ENCODE measurements at regions not wholly inside any gene's neighbourhood (a gene's known extent, or its start where the extent isn't known, plus 50 kb on each side); places are given as distances from the start of the nearest gene placed in this dataset.

DNA sequence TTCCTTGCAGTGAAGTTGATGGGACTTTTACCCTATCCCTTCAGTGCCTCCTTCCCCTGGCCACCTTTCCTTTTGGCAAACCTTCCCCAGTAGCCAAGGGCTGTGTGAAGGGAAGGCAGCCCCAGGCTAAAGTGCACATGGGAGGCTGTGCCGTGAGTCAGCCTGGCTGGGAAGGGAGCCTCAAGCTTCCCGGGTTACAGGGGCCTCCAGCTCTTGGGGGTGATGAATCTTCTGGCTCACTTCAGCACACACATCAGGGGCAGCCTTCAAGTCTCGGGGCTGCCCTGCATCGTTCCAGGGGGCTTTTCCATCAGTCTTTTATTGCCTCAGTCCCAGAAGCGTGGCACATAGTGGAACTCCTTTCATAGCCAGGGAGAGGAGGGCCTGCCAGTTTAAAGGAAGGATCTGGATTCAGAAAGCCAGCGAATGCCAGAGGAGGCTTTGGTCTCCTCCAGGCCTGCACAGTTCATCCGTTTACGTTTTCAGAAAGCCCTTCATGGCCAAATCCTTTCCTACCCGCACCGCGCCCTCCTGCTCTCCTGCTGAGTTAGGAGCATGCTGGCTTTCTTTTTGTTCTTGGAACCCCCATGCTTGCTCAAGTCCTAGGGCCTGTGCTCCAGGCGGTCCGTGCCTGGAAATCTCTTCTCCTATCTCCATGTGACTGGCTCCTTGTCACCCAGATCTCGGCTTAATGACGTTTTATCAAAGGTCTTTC, 134.8 kb upstream of the KLF4 start:
- Histone ChIP-seq H3K4me1 (ENCODE audit: insufficient read depth, low read length) (peaks cover 2% of the 10 kb centered on the region; the same call in 1 of the 2 replicates), H2BK20ac (ENCODE audit: low read depth, low read length, poor library complexity, severe bottlenecking) (no peak overlapping the region), H2AK5ac (ENCODE audit: insufficient read length, low read length) (no peak overlapping the region), H4K8ac (replicated peaks; ENCODE audit: insufficient read length, low read depth, low read length) (no peak overlapping the region), H3K79me2 (ENCODE audit: insufficient read depth, low read length) (no peaks in the 10 kb centered on the region), H3T11ph (ENCODE audit: low read length) (no peak overlapping the region), H3K79me1 (ENCODE audit: insufficient read depth, low read depth, low read length, poor library complexity, severe bottlenecking) (no peaks in the 10 kb centered on the region), H3K14ac (ENCODE audit: insufficient read depth, low read length) (no peak overlapping the region), H2BK12ac (ENCODE audit: insufficient read length, low read depth, low read length) (no peak overlapping the region), H3K23ac (ENCODE audit: insufficient read length, low read depth, low read length) (no peak overlapping the region), H4K20me1 (ENCODE audit: control insufficient read depth, insufficient read depth, insufficient read length) (no peaks in the 10 kb centered on the region), H3K23me2 (ENCODE audit: insufficient read length, low read depth, low read length, poor library complexity, severe bottlenecking) (no peaks in the 10 kb centered on the region), H2BK15ac (ENCODE audit: low read depth, low read length) (no peak overlapping the region), H3K56ac (ENCODE audit: insufficient read length, low read depth, low read length) (no peak overlapping the region), H4K91ac (ENCODE audit: insufficient read length, low read depth, low read length) (no peak overlapping the region), H2BK120ac (ENCODE audit: low read depth, low read length, poor library complexity, severe bottlenecking) (no peak overlapping the region), H2BK5ac (ENCODE audit: insufficient read length, low read length) (no peak overlapping the region), H3K9me3 (ENCODE audit: control insufficient read depth, low read depth, low read length) (no peaks in the 10 kb centered on the region), H3K27ac (ENCODE audit: insufficient read length, low read depth, low read length) (no peak overlapping the region), H2AFZ (ENCODE audit: low read length) (no peak overlapping the region), H3K18ac (ENCODE audit: insufficient read length, low read depth, low read length) (no peak overlapping the region), H3K27me3 (ENCODE audit: insufficient read depth, low read length) (no peaks in the 10 kb centered on the region), H3K4ac (ENCODE audit: low read depth, low read length) (no peak overlapping the region), H3K4me2 (ENCODE audit: insufficient read depth, insufficient read length, low read length) (no peak overlapping the region), H4K5ac (ENCODE audit: insufficient read length, low read depth, low read length) (no peak overlapping the region), H3K9ac (ENCODE audit: extremely low read depth, insufficient read length, low read length) (no peak overlapping the region)
- peaks cover 4% of the 10 kb centered on the region; the same call in 1 of the 2 replicates for H3K27me3 Mint-ChIP-seq (ENCODE audit: low read depth)
- TF ChIP-seq, protein P1, sequence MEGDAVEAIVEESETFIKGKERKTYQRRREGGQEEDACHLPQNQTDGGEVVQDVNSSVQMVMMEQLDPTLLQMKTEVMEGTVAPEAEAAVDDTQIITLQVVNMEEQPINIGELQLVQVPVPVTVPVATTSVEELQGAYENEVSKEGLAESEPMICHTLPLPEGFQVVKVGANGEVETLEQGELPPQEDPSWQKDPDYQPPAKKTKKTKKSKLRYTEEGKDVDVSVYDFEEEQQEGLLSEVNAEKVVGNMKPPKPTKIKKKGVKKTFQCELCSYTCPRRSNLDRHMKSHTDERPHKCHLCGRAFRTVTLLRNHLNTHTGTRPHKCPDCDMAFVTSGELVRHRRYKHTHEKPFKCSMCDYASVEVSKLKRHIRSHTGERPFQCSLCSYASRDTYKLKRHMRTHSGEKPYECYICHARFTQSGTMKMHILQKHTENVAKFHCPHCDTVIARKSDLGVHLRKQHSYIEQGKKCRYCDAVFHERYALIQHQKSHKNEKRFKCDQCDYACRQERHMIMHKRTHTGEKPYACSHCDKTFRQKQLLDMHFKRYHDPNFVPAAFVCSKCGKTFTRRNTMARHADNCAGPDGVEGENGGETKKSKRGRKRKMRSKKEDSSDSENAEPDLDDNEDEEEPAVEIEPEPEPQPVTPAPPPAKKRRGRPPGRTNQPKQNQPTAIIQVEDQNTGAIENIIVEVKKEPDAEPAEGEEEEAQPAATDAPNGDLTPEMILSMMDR (conservative IDR thresholded peaks at IDR 0.05) = no peak
- no peaks in the 10 kb centered on the region; a peak in 1 of 5 replicates for H3K9me3 Mint-ChIP-seq
- WGBS (ENCODE audit: extremely low coverage, insufficient read length, low lambda C conversion rate) = no CpG with 5 or more reads among the region's 15 CpGs
- DNase-seq = no peak
- H3K4me1 Mint-ChIP-seq = peaks cover 28 to 32% of the 10 kb centered on the region in 2 experiments
- no peak overlapping the region for H3K4me3 Mint-ChIP-seq
- no peaks in the 10 kb centered on the region; a peak in 1 of 7 replicates for H3K36me3 Mint-ChIP-seq (ENCODE audit: insufficient read depth in 1 of 3, low read depth in 3 of 3)
- peak overlapping the region in 1 of 3 experiments; percentile 85; a peak in 2 of 7 replicates for H3K27ac Mint-ChIP-seq
